ENCODE measurements at regions not wholly inside any gene's neighbourhood (a gene's known extent, or its start where the extent isn't known, plus 50 kb on each side); places are given as distances from the start of the nearest gene placed in this dataset.

DNA sequence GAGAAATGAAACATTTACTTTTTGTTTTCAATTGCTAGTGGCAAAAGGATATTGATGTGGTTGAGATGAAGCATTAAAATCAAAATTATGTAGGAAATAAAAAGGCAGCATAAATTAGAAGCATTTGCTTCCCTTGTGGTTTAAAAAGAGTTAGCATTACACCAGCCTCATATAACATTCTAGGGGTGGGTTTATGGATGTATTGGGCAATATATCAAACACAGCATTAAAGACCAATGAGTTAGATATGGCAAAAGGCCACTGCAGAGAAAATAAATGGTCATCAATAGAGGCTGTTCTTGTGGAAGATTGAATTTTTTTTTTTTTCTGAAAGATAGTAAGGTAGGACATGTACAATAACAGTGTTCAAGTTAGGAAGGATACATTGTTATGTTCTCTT, 473.0 kb downstream of the TLR4 start:
- TF ChIP-seq, protein P1, sequence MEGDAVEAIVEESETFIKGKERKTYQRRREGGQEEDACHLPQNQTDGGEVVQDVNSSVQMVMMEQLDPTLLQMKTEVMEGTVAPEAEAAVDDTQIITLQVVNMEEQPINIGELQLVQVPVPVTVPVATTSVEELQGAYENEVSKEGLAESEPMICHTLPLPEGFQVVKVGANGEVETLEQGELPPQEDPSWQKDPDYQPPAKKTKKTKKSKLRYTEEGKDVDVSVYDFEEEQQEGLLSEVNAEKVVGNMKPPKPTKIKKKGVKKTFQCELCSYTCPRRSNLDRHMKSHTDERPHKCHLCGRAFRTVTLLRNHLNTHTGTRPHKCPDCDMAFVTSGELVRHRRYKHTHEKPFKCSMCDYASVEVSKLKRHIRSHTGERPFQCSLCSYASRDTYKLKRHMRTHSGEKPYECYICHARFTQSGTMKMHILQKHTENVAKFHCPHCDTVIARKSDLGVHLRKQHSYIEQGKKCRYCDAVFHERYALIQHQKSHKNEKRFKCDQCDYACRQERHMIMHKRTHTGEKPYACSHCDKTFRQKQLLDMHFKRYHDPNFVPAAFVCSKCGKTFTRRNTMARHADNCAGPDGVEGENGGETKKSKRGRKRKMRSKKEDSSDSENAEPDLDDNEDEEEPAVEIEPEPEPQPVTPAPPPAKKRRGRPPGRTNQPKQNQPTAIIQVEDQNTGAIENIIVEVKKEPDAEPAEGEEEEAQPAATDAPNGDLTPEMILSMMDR (IDR thresholded peaks at IDR 0.05; ENCODE audit: low read depth, low read length): no peak
- TF ChIP-seq POLR2A (IDR thresholded peaks at IDR 0.05; ENCODE audit: extremely low read depth, insufficient read length) (no peak), MAX (IDR thresholded peaks at IDR 0.05; ENCODE audit: low read depth, low read length) (no peak), MYC (IDR thresholded peaks at IDR 0.05; ENCODE audit: low read depth, low read length) (no peak)
